ENCODE measurements at regions not wholly inside any gene's neighbourhood (a gene's known extent, or its start where the extent isn't known, plus 50 kb on each side); places are given as distances from the start of the nearest gene placed in this dataset.
A peak's percentile ranks its signal among the peaks of the same experiment; 100 is the strongest.

DNA sequence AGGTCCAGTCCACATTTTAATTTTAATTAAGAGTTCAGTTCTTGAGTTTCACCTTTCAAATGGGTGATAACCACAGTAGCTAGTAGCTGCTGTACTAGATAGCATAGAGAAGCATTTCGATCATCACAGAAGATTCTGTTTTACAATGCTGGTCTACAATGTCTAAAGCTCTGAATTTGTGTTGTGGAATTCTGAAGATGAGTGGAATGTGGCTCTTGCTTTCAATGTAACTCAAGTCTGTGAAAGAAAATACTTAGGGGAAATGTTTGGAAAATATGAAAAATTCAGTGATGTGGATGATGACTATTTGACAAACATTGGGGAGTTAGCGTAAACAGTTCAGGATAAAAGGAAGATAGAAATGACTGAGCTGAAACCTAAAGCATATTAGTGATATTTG lies 139.4 kb downstream of the GNAT3 start:
- H3K4me2 ChIP-seq = peak overlapping the region; percentile 53
- ATAC-seq (peak in 1 of 2 experiments; percentile 74; a peak in 3 of 6 replicates), FAIRE-seq (no peak), DNase-seq (ENCODE audit: low read depth in 1 of 2, low spot score in 1 of 2) (peak in 1 of 2 experiments; percentile 37)
- TF ChIP-seq GATA3 (IDR thresholded peaks at IDR 0.05; ENCODE audit: borderline replicate concordance) = peak; percentile 23; the same call in 1 of the 2 replicates
- TF ChIP-seq ZFP36 (IDR thresholded peaks at IDR 0.05; ENCODE audit: borderline replicate concordance, partially characterized antibody) = no peak
- TF ChIP-seq ZC3H11A (IDR thresholded peaks at IDR 0.05) = no peak
- TF ChIP-seq HOXB13 (CRISPR knock-in tag; IDR thresholded peaks at IDR 0.05; ENCODE audit: low read depth) = no peak
- TF ChIP-seq PHF8 (IDR thresholded peaks at IDR 0.05; ENCODE audit: borderline replicate concordance, low read depth) = no peak
- no peak for TF ChIP-seq FOSL2 (IDR thresholded peaks at IDR 0.05)
- peak; percentile 36; the same call in 1 of the 2 replicates for TF ChIP-seq FOSL2 (CRISPR knock-in tag; IDR thresholded peaks at IDR 0.05)
- no peak for TF ChIP-seq TFCP2L1 (CRISPR knock-in tag; IDR thresholded peaks at IDR 0.05)
- no peak for TF ChIP-seq FOSB (CRISPR knock-in tag; IDR thresholded peaks at IDR 0.05)
- TF ChIP-seq CHD4 (IDR thresholded peaks at IDR 0.05; ENCODE audit: borderline replicate concordance) = no peak
- ChIA-PET CTCF (no interaction called here), POLR2A (no interaction called here)
- H3K9me3 ChIP-seq = no peaks in the 10 kb centered on the region
- WGBS (ENCODE audit: missing lambda C conversion rate) = 35% methylated on average over 2 of the region's 2 CpGs
- H3K4me3 ChIP-seq = no peak overlapping the region
- H3K4me1 ChIP-seq = peaks cover 18% of the 10 kb centered on the region
- no peak overlapping the region for H3K27ac ChIP-seq

DNA sequence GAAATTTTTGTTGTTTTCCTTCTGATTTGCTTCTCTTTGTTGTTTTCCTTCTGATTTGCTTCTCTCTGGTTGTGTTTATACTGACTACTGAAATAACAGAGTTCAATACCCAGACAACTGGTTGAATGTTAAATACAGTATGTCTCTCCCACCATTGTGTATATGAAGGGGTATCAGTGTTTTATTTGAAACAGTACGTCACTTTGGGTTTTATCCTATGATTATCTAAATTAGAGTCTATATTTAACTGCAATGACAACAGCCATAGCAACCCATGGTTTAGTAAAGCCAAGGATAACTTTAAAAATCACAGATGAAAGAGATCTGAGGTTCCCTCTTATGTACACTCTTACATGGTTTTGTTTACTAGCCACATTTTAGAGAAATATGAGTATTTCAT lies 141.3 kb downstream of the GNAT3 start:
- ChIA-PET POLR2A (no interaction called here), CTCF (no interaction called here)
- H3K4me2 ChIP-seq = no peak overlapping the region
- no peak for ATAC-seq
- 92% methylated on average over 1 of the region's 1 CpG for WGBS (ENCODE audit: missing lambda C conversion rate)
- peak; percentile 61 for FAIRE-seq
- H3K4me3 ChIP-seq = no peak overlapping the region
- TF ChIP-seq, protein P1, sequence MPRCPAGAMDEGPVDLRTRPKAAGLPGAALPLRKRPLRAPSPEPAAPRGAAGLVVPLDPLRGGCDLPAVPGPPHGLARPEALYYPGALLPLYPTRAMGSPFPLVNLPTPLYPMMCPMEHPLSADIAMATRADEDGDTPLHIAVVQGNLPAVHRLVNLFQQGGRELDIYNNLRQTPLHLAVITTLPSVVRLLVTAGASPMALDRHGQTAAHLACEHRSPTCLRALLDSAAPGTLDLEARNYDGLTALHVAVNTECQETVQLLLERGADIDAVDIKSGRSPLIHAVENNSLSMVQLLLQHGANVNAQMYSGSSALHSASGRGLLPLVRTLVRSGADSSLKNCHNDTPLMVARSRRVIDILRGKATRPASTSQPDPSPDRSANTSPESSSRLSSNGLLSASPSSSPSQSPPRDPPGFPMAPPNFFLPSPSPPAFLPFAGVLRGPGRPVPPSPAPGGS (IDR thresholded peaks at IDR 0.05) = no peak
- TF ChIP-seq NPAS2 (CRISPR knock-in tag; IDR thresholded peaks at IDR 0.05; ENCODE audit: borderline replicate concordance) (no peak), RCOR1 (IDR thresholded peaks at IDR 0.05; ENCODE audit: low read depth, low read length) (no peak), ZC3H11A (IDR thresholded peaks at IDR 0.05) (no peak), MYC (IDR thresholded peaks at IDR 0.05; ENCODE audit: borderline replicate concordance, low read length) (no peak), FOXS1 (CRISPR knock-in tag; IDR thresholded peaks at IDR 0.05) (no peak), JUNB (IDR thresholded peaks at IDR 0.05) (no peak), RFX5 (IDR thresholded peaks at IDR 0.05) (no peak), ZSCAN20 (CRISPR knock-in tag; IDR thresholded peaks at IDR 0.05) (no peak), EHMT2 (IDR thresholded peaks at IDR 0.05; ENCODE audit: low read depth) (no peak), MAZ (IDR thresholded peaks at IDR 0.05; ENCODE audit: borderline replicate concordance, low read depth, low read length) (no peak), EP300 (IDR thresholded peaks at IDR 0.05) (no peak), HEYL (CRISPR knock-in tag; IDR thresholded peaks at IDR 0.05) (no peak), CHD2 (IDR thresholded peaks at IDR 0.05; ENCODE audit: low read length, partially characterized antibody) (no peak)
- TF ChIP-seq, protein P2, sequence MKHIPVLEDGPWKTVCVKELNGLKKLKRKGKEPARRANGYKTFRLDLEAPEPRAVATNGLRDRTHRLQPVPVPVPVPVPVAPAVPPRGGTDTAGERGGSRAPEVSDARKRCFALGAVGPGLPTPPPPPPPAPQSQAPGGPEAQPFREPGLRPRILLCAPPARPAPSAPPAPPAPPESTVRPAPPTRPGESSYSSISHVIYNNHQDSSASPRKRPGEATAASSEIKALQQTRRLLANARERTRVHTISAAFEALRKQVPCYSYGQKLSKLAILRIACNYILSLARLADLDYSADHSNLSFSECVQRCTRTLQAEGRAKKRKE (CRISPR knock-in tag; IDR thresholded peaks at IDR 0.05; ENCODE audit: low read depth) = no peak
- TF ChIP-seq, protein P3, sequence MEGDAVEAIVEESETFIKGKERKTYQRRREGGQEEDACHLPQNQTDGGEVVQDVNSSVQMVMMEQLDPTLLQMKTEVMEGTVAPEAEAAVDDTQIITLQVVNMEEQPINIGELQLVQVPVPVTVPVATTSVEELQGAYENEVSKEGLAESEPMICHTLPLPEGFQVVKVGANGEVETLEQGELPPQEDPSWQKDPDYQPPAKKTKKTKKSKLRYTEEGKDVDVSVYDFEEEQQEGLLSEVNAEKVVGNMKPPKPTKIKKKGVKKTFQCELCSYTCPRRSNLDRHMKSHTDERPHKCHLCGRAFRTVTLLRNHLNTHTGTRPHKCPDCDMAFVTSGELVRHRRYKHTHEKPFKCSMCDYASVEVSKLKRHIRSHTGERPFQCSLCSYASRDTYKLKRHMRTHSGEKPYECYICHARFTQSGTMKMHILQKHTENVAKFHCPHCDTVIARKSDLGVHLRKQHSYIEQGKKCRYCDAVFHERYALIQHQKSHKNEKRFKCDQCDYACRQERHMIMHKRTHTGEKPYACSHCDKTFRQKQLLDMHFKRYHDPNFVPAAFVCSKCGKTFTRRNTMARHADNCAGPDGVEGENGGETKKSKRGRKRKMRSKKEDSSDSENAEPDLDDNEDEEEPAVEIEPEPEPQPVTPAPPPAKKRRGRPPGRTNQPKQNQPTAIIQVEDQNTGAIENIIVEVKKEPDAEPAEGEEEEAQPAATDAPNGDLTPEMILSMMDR (IDR thresholded peaks at IDR 0.05) = no peak
- TF ChIP-seq, protein P4, sequence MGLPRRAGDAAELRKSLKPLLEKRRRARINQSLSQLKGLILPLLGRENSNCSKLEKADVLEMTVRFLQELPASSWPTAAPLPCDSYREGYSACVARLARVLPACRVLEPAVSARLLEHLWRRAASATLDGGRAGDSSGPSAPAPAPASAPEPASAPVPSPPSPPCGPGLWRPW (IDR thresholded peaks at IDR 0.05) = no peak
- TF ChIP-seq, protein P5, sequence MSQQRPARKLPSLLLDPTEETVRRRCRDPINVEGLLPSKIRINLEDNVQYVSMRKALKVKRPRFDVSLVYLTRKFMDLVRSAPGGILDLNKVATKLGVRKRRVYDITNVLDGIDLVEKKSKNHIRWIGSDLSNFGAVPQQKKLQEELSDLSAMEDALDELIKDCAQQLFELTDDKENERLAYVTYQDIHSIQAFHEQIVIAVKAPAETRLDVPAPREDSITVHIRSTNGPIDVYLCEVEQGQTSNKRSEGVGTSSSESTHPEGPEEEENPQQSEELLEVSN (IDR thresholded peaks at IDR 0.05; ENCODE audit: borderline replicate concordance, low read depth) = no peak
- DNase-seq (ENCODE audit: low read depth in 1 of 2, low spot score in 1 of 2) = no peak
- H3K4me1 ChIP-seq = peaks cover 18% of the 10 kb centered on the region
- no peak overlapping the region for H3K27ac ChIP-seq
- H3K9me3 ChIP-seq = peaks cover 5% of the 10 kb centered on the region

Measured in A549 (cell line).